Memory B cell (primary cell): ENCODE measurements at regions not wholly inside any gene's neighbourhood (a gene's known extent, or its start where the extent isn't known, plus 50 kb on each side); places are given as distances from the start of the nearest gene placed in this dataset.

Experiments used
- ATAC-seq: fragments of 150-1000 bp; cut with Tn5 transposase; 2 replicates; pipeline ENCODE4 v1.10.0; 2021; ENCODE audit warnings: low read depth, mild to moderate bottlenecking, moderate library complexity
- DNase-seq, 2 donors: peaks; one replicate each; pipeline ENCODE4 v3.0.0; 2022; ENCODE audit warnings: low spot score in 2 of 2
- H3K27ac Mint-ChIP-seq: one replicate; pipeline ENCODE4 v1.8.0; 2022; ENCODE audit warnings: mild to moderate bottlenecking, moderate library complexity, mixed read lengths
- H3K27me3 Mint-ChIP-seq: one replicate; pipeline ENCODE4 v1.8.0; 2022; ENCODE audit warnings: mixed read lengths
- H3K36me3 Mint-ChIP-seq: one replicate; pipeline ENCODE4 v1.8.0; 2022; ENCODE audit warnings: mild to moderate bottlenecking, mixed read lengths
- H3K4me1 Mint-ChIP-seq: one replicate; pipeline ENCODE4 v1.8.0; 2022; ENCODE audit warnings: mixed read lengths
- H3K4me3 Mint-ChIP-seq: one replicate; pipeline ENCODE4 v1.8.0; 2022; ENCODE audit warnings: mild to moderate bottlenecking, moderate library complexity, mixed read lengths
- H3K9me3 Mint-ChIP-seq: one replicate; pipeline ENCODE4 v1.8.0; 2022; ENCODE audit warnings: mixed read lengths

- Mint-ChIP-seq H3K9me3 (peaks cover 1% of the 10 kb centered on the region), H3K27me3 (no peaks in the 10 kb centered on the region), H3K36me3 (no peaks in the 10 kb centered on the region), H3K4me1 (peaks cover 36% of the 10 kb centered on the region), H3K27ac (peak overlapping the region; percentile 48), H3K4me3 (no peak overlapping the region)
- no peak for ATAC-seq
- DNase-seq: no peak
These were observed 154.3 kb downstream of the PALM2AKAP2 start for GRCh38 chr9:109934136-109934856.

GRCh38 chr9:109934857-109935215, 154.8 kb downstream of the PALM2AKAP2 start:
- H3K27ac Mint-ChIP-seq: peak overlapping the region; percentile 48

GRCh38 chr9:109935406-109936087, 155.5 kb downstream of the PALM2AKAP2 start:
- Mint-ChIP-seq H3K27me3 (no peaks in the 10 kb centered on the region), H3K36me3 (no peaks in the 10 kb centered on the region), H3K4me3 (no peak overlapping the region), H3K4me1 (peaks cover 35% of the 10 kb centered on the region), H3K27ac (peak overlapping the region; percentile 48), H3K9me3 (peaks cover 1% of the 10 kb centered on the region)
- no peak for ATAC-seq
- no peak for DNase-seq

More at GRCh38 chr9:109934857-109935215, 154.8 kb downstream of the PALM2AKAP2 start:
- ATAC-seq (no peak), DNase-seq (no peak)
- Mint-ChIP-seq H3K36me3 (no peaks in the 10 kb centered on the region), H3K27me3 (no peaks in the 10 kb centered on the region), H3K4me3 (no peak overlapping the region), H3K4me1 (peaks cover 36% of the 10 kb centered on the region), H3K9me3 (peaks cover 1% of the 10 kb centered on the region)

- Mint-ChIP-seq H3K9me3 (peaks cover 1% of the 10 kb centered on the region), H3K27ac (no peak overlapping the region), H3K27me3 (no peaks in the 10 kb centered on the region), H3K4me1 (peaks cover 25% of the 10 kb centered on the region), H3K4me3 (no peak overlapping the region), H3K36me3 (no peaks in the 10 kb centered on the region)
- DNase-seq: no peak
- no peak for ATAC-seq
These were observed 158.0 kb downstream of the PALM2AKAP2 start for GRCh38 chr9:109937861-109938453.

GRCh38 chr9:109939698-109940342, 159.8 kb downstream of the PALM2AKAP2 start:
- H3K27me3 Mint-ChIP-seq: no peaks in the 10 kb centered on the region
- peaks cover 1% of the 10 kb centered on the region for H3K9me3 Mint-ChIP-seq
- ATAC-seq: no peak
- no peak overlapping the region for H3K4me3 Mint-ChIP-seq
- no peak for DNase-seq
- no peak overlapping the region for H3K27ac Mint-ChIP-seq
- H3K4me1 Mint-ChIP-seq: peaks cover 23% of the 10 kb centered on the region
- H3K36me3 Mint-ChIP-seq: no peaks in the 10 kb centered on the region

GRCh38 chr9:109940561-109940960, 160.6 kb downstream of the PALM2AKAP2 start:
- H3K9me3 Mint-ChIP-seq: peaks cover 1% of the 10 kb centered on the region
- H3K4me1 Mint-ChIP-seq: peaks cover 19% of the 10 kb centered on the region
- H3K27me3 Mint-ChIP-seq: no peaks in the 10 kb centered on the region
- DNase-seq: no peak
- H3K36me3 Mint-ChIP-seq: no peaks in the 10 kb centered on the region
- ATAC-seq: no peak
- no peak overlapping the region for H3K27ac Mint-ChIP-seq
- no peak overlapping the region for H3K4me3 Mint-ChIP-seq

- Mint-ChIP-seq H3K27ac (no peak overlapping the region), H3K4me1 (peaks cover 14% of the 10 kb centered on the region), H3K36me3 (no peaks in the 10 kb centered on the region), H3K9me3 (peaks cover 1% of the 10 kb centered on the region), H3K4me3 (no peak overlapping the region), H3K27me3 (no peaks in the 10 kb centered on the region)
- ATAC-seq (no peak), DNase-seq (no peak)
These were observed 161.8 kb downstream of the PALM2AKAP2 start for GRCh38 chr9:109941771-109942170.

GRCh38 chr9:109945573-109945972, 165.6 kb downstream of the PALM2AKAP2 start:
- Mint-ChIP-seq H3K9me3 (no peaks in the 10 kb centered on the region), H3K4me3 (no peak overlapping the region), H3K27me3 (no peaks in the 10 kb centered on the region), H3K36me3 (no peaks in the 10 kb centered on the region), H3K4me1 (peaks cover 8% of the 10 kb centered on the region), H3K27ac (no peak overlapping the region)
- no peak for DNase-seq
- ATAC-seq: no peak

GRCh38 chr9:109948453-109948852, 168.5 kb downstream of the PALM2AKAP2 start:
- Mint-ChIP-seq H3K4me1 (peaks cover 27% of the 10 kb centered on the region), H3K4me3 (no peak overlapping the region), H3K27me3 (no peaks in the 10 kb centered on the region), H3K27ac (no peak overlapping the region), H3K9me3 (no peaks in the 10 kb centered on the region), H3K36me3 (no peaks in the 10 kb centered on the region)
- ATAC-seq (no peak), DNase-seq (no peak)

GRCh38 chr9:109950710-109951443, 170.9 kb downstream of the PALM2AKAP2 start:
- no peak overlapping the region for H3K4me3 Mint-ChIP-seq
- no peaks in the 10 kb centered on the region for H3K9me3 Mint-ChIP-seq
- peak overlapping the region; percentile 18 for H3K27ac Mint-ChIP-seq
- H3K36me3 Mint-ChIP-seq: no peaks in the 10 kb centered on the region
- ATAC-seq (no peak), DNase-seq (no peak)
- H3K27me3 Mint-ChIP-seq: no peaks in the 10 kb centered on the region
- peaks cover 32% of the 10 kb centered on the region for H3K4me1 Mint-ChIP-seq

- Mint-ChIP-seq H3K36me3 (no peaks in the 10 kb centered on the region), H3K27ac (peak overlapping the region; percentile 79), H3K27me3 (no peaks in the 10 kb centered on the region), H3K4me3 (no peak overlapping the region), H3K9me3 (no peaks in the 10 kb centered on the region), H3K4me1 (peaks cover 42% of the 10 kb centered on the region)
- no peak for DNase-seq
- no peak for ATAC-seq
These were observed 173.3 kb downstream of the PALM2AKAP2 start for GRCh38 chr9:109953300-109953699.

GRCh38 chr9:109953813-109954497, 174.0 kb downstream of the PALM2AKAP2 start:
- no peak overlapping the region for H3K4me3 Mint-ChIP-seq

GRCh38 chr9:109956717-109957440, 176.9 kb downstream of the PALM2AKAP2 start:
- no peaks in the 10 kb centered on the region for H3K9me3 Mint-ChIP-seq
- H3K4me3 Mint-ChIP-seq: no peak overlapping the region
- ATAC-seq (no peak), DNase-seq (no peak)
- peak overlapping the region; percentile 62 for H3K27ac Mint-ChIP-seq
- H3K4me1 Mint-ChIP-seq: peaks cover 38% of the 10 kb centered on the region
- no peaks in the 10 kb centered on the region for H3K36me3 Mint-ChIP-seq
- no peaks in the 10 kb centered on the region for H3K27me3 Mint-ChIP-seq

More at GRCh38 chr9:109953813-109954497, 174.0 kb downstream of the PALM2AKAP2 start:
- ATAC-seq (peak; percentile 96), DNase-seq (no peak)
- H3K9me3 Mint-ChIP-seq: no peaks in the 10 kb centered on the region
- H3K27me3 Mint-ChIP-seq: no peaks in the 10 kb centered on the region
- no peaks in the 10 kb centered on the region for H3K36me3 Mint-ChIP-seq
- peaks cover 46% of the 10 kb centered on the region for H3K4me1 Mint-ChIP-seq
- H3K27ac Mint-ChIP-seq: peak overlapping the region; percentile 79
